NCI-H128 (cell line): ENCODE measurements at regions not wholly inside any gene's neighbourhood (a gene's known extent, or its start where the extent isn't known, plus 50 kb on each side); places are given as distances from the start of the nearest gene placed in this dataset.

Source experiments
- DNase-seq: peaks from one replicate; lab custom pipeline; 2025; ENCODE audit not compliant: unreplicated experiment; lab: John Stamatoyannopoulos, UW

GRCh38 chr6:6704103-6705060 lies 115.9 kb downstream of the LY86 start:
- DNase-seq = peak; percentile 26

GRCh38 chr6:6705061-6705425 lies 116.5 kb downstream of the LY86 start:
- no peak for DNase-seq

GRCh38 chr6:6705915-6706675 lies 117.6 kb downstream of the LY86 start:
- DNase-seq = no peak

GRCh38 chr6:6707143-6707542 lies 118.6 kb downstream of the LY86 start:
- DNase-seq = no peak

DNA sequence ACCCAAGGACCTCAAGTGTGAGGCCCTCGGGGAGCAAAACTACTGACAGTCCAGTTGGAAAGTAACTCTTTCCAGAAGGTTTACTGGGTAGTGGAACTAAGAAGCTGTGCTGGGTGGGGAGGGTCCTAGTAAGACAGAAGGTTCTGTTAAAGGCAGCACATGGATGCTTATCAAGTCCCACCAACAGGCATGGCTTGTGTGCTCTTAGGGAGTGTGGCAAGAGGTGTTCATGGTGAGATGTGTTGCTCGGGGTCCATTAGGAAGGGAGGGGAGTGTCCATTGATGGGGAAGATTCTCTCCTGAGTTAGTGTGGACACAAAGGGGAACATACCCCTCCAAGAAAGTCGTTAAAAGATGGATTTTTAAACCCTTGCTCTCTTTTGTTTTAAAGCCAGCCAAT lies 120.6 kb downstream of the LY86 start:
- DNase-seq = no peak

GRCh38 chr6:6711031-6711785 lies 122.7 kb downstream of the LY86 start:
- no peak for DNase-seq

DNA sequence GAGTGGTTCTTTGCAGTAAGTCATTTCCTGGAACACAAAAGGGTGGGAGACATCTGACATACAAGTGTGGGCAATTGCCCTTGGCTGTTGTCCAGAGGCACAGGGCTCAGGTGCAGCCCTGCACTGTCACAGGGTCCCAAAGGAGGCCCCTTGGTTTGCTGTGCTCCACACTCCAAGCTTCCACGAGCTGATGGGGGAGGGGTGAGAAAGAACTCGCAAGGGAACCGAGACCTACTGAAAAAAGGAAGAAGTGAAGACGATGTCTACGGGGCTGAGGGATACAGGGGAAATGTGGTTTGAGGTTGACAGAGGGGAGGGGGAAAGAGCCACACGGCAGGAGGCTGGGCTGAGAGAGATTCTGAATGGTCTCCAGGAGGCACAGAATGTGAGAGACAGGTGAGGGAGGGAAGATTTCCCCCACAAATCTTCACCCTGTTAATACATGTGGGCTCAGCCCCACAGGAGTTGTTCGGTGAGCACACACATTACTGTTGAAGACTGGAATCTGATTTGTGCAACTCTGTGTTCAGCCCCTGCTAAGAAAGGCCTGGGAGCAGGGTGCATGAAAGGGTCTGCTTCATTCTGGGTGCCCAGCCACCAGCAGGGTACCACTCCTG lies 123.4 kb downstream of the LY86 start:
- no peak for DNase-seq

GRCh38 chr6:6712449-6713403 lies 124.2 kb downstream of the LY86 start:
- no peak for DNase-seq

DNA sequence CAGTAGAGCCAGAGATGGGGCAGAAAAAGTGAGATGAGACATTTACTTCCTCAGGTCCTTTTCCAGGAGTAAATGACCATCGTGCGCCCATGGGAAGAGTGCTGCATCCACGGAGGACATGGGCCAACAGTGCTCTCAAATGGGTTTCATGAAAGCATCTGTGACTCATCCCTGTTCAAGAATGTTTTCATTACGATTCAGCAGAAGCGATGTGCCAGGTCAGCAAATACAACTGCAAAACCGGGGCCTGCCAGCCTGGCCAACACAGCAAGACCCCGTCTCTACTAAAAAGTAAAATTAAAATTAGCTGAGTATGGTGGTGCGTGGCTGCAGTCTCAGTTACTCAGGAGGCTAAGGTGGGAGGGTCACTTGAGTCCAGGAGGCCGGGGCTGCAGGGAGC lies 125.1 kb downstream of the LY86 start:
- no peak for DNase-seq

DNA sequence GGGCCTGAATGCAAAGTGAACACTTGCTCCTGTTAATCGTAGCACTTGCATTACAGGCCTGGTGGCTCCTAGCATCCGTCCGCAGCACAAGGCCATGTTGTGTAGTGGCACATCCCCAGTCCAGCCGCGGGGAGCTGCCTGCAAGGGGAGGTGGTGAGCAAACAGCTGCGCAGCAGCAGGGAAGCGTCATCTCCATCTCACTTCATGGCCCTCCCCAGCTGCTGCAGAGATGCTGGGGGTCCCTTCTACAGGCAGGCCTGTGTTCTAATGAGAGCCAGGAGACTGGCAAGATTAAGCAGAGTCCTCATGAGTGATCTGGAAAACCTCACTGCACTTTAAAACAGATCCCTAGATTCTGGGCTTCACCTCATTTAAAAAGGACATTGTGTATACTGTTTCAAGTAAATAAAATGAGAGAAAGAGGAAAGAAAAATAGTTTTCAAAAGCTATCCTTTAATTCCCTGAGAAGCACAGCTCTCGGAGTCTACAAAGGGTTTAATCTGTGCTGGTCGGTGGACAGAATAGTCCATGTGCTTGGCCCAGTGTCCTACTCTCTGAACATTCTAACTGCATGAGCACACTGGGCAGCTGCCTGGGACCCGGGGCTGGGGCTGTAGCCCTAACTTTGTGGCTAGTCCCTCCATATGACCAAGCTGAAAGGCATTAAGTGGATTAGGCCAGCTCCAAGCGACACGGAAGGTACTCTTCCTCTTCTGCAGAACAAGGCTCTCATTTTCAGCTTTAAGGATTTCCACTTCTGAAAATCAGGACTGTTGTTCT lies 125.8 kb downstream of the LY86 start:
- DNase-seq = no peak

DNA sequence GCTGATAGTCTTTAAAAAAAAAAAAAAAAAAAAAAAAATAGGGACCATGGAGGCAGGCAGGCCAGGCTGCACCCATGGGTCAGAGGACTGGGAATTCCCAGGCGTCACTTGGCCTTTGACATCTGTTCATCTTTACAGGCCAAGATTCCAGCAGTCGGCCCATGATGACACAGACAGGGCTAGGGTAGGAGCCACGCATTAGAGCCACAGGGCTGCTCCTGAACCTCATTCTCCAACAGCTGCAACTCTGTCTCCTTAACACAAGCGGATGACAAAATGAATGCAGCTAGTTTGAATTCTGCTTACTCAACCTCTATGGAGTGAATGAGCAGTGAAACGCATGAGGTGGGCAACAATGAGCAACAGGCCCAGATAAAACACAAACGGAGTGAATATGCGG lies 126.4 kb downstream of the LY86 start:
- no peak for DNase-seq

GRCh38 chr6:6715465-6715864 lies 126.9 kb downstream of the LY86 start:
- DNase-seq = no peak

GRCh38 chr6:6716998-6717763 lies 128.7 kb downstream of the LY86 start:
- no peak for DNase-seq

GRCh38 chr6:6717953-6718352 lies 129.4 kb downstream of the LY86 start:
- no peak for DNase-seq

DNA sequence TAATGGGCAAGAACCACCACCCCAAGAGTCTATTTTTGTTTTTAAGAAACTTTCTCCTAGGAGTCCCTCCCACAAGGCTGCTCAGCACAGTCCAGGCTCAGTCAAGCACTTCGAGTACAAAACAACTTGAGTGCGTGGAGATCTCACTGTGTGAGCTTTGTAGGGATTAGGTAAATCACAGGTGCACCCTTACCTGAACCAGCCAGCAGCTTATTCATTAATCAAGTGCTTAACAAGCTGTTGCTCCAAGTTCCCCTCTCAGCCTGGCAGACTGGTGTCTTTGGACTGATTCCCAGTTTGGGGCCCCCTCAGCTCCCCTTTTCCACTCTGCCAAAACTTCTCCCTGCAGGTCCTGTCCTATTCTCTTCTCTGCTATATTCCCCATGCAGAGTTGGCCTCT lies 133.1 kb downstream of the LY86 start:
- DNase-seq = peak; percentile 15

GRCh38 chr6:6722195-6722594 lies 133.7 kb downstream of the LY86 start:
- no peak for DNase-seq

- no peak for DNase-seq
Observed at GRCh38 chr6:6723361-6723760, 134.8 kb downstream of the LY86 start.

DNA sequence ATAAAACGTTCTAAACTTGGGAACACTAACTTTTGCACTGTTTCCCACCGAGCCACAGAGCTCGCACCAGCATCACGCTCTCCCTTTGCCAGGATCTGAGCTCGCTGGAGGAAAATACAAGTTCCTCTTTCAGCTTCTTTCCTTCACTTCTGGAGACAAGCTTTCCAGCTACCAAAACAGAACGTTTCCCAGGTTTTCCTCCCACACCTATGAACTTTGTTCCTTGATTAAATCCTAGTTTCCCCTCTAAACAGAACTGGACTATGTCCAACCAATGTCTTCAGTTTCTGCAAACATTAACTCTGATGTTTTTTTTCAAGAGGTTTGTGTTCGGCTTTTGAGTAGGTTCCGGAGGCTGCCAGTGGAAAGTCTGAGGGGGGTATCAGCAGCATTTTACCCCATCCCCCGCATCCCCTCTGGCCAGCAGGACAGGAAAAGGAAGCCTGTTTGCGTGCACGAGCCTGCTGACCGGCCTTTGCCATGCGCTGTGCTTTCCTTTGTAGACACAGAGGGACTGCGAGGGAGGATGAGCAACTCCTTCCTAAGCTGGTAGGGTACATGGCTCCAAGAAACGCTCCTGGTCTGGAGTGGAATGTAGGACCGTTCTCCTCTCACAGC lies 135.5 kb downstream of the LY86 start:
- DNase-seq = no peak
